ENCODE measurements at regions not wholly inside any gene's neighbourhood (a gene's known extent, or its start where the extent isn't known, plus 50 kb on each side); places are given as distances from the start of the nearest gene placed in this dataset.
"Not testable (repeated sequence)": the region's sequence is repeated elsewhere in the genome, so short reads cannot be mapped to it uniquely, and the experiment has no call there.

- no peak for DNase-seq
Measured at GRCh38 chr18:77373730-77374445, 124.2 kb downstream of the GALR1 start.

- DNase-seq, result no peak
Measured at GRCh38 chr18:77374446-77374805, 124.8 kb downstream of the GALR1 start.

- peak in 2 of 56 donors; percentile 9 for DNase-seq
Measured at GRCh38 chr18:77376043-77376732, 126.5 kb downstream of the GALR1 start.

GRCh38 chr18:77376733-77377094 is 127.1 kb downstream of the GALR1 start:
- no peak for DNase-seq

GRCh38 chr18:77377813-77378212 is 128.2 kb downstream of the GALR1 start:
- DNase-seq, result no peak

- DNase-seq, result no peak
Measured at GRCh38 chr18:77379976-77380509, 130.4 kb downstream of the GALR1 start.

- DNase-seq, result no peak
Measured at GRCh38 chr18:77380695-77381094, 131.0 kb downstream of the GALR1 start.

GRCh38 chr18:77392321-77392720 is 142.7 kb downstream of the GALR1 start:
- no peak for DNase-seq

GRCh38 chr18:77393519-77393918 is 143.9 kb downstream of the GALR1 start:
- no peak for DNase-seq

GRCh38 chr18:77395953-77396352 is 146.3 kb downstream of the GALR1 start:
- no peak for DNase-seq

GRCh38 chr18:77397056-77397455 is 147.4 kb downstream of the GALR1 start:
- DNase-seq, result no peak

GRCh38 chr18:77397617-77398016 is 148.0 kb downstream of the GALR1 start:
- DNase-seq, result no peak

GRCh38 chr18:77400561-77400960 is 150.9 kb downstream of the GALR1 start:
- no peak for DNase-seq

GRCh38 chr18:77401173-77401572 is 151.5 kb downstream of the GALR1 start:
- no peak for DNase-seq

GRCh38 chr18:77403969-77404535 is 154.4 kb downstream of the GALR1 start:
- DNase-seq, result no peak

GRCh38 chr18:77405096-77405495 is 155.4 kb downstream of the GALR1 start:
- DNase-seq, result no peak

GRCh38 chr18:77407733-77408132 is 158.1 kb downstream of the GALR1 start:
- DNase-seq, result no peak

GRCh38 chr18:77421546-77421945 is 171.9 kb downstream of the GALR1 start:
- not testable (repeated sequence) for DNase-seq

GRCh38 chr18:77422974-77423867 is 173.6 kb downstream of the GALR1 start:
- no peak for DNase-seq

GRCh38 chr18:77433076-77433475 is 183.4 kb downstream of the GALR1 start:
- DNase-seq, result peak in 5 of 56 donors; percentile 2 to 26 (median 6)

- no peak for DNase-seq
Measured at GRCh38 chr18:77439888-77440287, 190.2 kb downstream of the GALR1 start.

- DNase-seq, result no peak
Measured at GRCh38 chr18:77442393-77442792, 192.7 kb downstream of the GALR1 start.
